Stimulated activated naive CD4-positive, alpha-beta T cell (primary cell): ENCODE measurements at regions not wholly inside any gene's neighbourhood (a gene's known extent, or its start where the extent isn't known, plus 50 kb on each side); places are given as distances from the start of the nearest gene placed in this dataset.
"Not testable (repeated sequence)": the region's sequence is repeated elsewhere in the genome, so short reads cannot be mapped to it uniquely, and the experiment has no call there.

Experiments
- DNase-seq, 6 experiments: peaks; one replicate each; lab custom pipeline; 2025; lab: John Stamatoyannopoulos, UW

DNA sequence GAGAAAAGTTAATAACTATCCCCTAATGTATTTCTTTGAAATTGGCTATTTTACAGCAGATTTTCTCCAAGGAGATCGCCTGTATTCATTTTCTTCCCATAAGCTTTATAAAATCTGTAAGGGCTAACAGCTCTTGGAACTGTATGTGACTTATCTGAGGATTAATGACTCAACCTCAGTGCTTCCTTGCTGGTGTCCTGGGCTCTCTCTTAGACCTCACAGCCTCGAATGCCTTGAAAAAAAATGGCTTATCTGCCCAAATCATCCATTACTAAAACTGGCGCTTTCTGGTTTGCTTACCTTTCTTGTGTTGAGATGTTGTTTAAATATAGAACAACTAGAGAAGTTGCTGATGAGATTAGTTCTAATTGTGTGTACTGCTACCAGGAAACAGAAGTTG is 713.6 kb downstream of the SLC4A3 start:
- no peak for DNase-seq

- no peak for DNase-seq
Observed at GRCh38 chr2:220346919-220347318, 719.5 kb downstream of the SLC4A3 start.

DNA sequence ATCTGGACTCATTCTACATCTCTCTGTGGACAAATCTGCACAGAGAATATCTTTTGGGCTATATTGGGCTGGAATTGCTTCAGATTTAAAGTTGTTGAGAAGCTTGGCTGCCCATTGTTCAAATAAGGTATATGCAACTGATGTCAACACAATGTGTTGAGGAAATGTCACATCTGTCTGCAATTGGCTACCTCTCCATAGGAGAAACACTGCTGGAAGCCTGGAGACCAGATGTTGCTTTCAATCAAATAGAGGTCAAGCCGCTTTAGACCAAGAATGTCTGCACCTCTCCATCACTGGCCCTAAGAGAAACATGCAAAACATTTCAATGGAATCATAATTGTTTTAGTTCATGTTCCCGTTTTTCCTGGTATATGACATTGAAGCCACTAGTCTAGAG is 720.2 kb downstream of the SLC4A3 start:
- no peak for DNase-seq

- DNase-seq = no peak
Observed at GRCh38 chr2:220348206-220348605, 720.8 kb downstream of the SLC4A3 start.

DNA sequence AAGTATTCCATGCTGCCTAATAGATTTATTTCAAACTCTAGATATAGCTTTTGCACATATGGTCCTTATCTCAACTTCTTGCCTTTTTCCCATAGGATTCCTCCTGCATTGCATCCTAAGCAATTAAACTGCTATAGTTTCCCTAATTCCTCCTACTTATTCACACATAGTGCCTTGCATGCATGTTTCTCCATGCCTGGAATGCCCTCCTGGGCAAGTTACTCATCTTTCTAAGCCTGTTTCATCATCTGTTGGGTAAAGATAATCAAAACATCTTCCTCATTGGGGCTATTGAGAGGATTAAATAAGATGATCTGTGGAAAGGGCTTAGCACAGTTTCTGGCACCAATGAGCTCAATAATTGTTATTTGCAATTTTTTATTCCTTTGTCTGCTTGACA is 726.5 kb downstream of the SLC4A3 start:
- DNase-seq = no peak

GRCh38 chr2:220356076-220356475 is 728.6 kb downstream of the SLC4A3 start:
- DNase-seq = no peak

- DNase-seq = no peak
Observed at GRCh38 chr2:220365023-220365422, 737.6 kb downstream of the SLC4A3 start.

DNA sequence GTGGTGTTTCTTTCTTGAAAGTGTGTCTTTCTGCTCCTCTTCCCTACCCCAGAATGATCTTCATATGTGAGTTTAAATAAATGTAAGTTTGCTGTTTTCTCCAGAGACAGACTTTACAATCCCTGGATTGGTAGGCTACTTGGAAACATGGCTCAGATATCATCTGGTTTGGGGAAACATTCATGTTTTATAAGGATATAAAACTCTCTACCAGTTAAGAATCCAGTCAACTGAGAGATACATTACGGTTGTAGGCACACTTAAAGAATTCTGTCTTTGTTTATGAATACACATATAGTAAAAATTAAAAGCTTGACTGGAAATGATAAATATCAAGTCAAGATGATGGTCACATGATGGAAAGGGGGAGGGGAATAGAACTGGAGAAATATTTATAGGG is 739.3 kb downstream of the SLC4A3 start:
- no peak for DNase-seq

DNA sequence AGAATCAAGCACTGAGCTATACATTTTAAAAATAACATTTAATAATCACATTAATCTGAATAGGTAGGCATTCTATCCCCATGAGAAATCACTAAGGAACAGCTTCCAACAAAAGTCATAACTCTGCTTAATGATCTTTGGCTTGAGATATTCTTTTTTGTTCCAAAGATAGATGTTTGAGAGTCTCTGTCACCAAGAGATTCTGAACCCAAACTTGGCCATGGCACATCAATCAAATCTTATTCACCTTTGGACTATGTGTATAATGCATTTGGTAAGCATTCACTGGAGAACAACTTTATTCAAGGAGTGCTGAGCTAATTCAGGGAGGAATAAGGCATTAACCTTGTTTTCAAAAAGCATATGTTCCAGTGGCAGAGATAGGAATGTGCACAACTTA is 743.3 kb downstream of the SLC4A3 start:
- no peak for DNase-seq

DNA sequence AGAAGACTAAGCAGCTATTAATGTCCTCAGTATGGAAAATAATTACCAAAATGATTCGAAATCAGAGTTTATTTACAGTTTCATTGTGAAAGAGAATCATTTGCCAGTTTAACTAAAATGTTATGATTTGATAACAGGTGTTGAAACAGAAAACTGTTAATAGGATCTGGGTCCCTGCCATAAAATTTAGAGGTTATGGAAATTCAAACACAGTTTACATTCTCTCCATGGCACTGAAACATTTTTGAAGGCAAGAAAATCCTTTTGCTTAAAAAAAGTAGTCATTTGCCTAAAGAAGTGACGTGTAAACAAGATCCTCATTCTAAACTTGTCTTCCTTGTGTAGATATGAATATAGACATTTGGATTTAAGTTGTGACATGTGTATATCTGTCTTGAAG is 743.8 kb downstream of the SLC4A3 start:
- DNase-seq = no peak

- no peak for DNase-seq
Observed at GRCh38 chr2:220373878-220374277, 746.4 kb downstream of the SLC4A3 start.

- DNase-seq = no peak
Observed at GRCh38 chr2:220374282-220374681, 746.9 kb downstream of the SLC4A3 start.

- no peak for DNase-seq
Observed at GRCh38 chr2:220377482-220378155, 750.2 kb downstream of the SLC4A3 start.

GRCh38 chr2:220387758-220388157 is 760.3 kb downstream of the SLC4A3 start:
- DNase-seq = not testable (repeated sequence)

DNA sequence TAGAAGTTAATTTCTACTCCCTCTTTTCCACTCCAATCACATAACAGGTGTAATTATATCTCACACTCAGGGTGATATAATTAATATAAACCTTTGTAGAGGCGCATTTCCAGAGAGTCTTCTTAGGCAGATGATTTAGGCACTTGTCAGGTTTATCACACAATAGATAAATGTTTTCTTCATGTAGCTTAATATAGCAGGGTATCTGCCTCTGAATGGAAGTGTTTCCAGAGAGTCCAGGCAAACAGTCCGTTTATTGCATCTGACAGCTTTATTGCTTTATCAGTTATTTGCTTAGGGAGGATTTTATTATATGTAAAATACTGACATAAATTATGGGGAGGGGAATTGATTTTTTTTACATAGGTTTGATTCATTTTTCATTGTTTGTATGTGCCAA is 766.3 kb downstream of the SLC4A3 start:
- no peak for DNase-seq

DNA sequence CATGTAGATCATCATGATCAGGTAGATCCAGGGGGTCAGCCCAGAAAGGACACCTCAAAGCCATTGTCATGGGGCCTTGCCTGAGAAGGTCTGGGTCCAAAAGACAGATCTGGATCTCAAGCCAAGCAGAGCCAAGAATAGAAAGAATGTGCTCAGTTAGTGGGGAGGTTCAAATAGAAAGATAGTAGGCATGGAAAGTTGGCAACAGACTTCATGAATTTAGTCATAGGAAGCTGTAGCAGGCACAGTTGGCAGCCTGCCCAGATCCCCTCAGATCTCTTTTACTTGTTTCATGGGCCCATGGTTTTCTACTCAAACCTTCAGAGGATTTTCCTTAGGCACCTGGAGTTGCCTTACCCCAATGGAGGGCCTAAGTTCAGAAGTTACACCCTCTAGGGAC is 767.0 kb downstream of the SLC4A3 start:
- DNase-seq = no peak

- DNase-seq = no peak
Observed at GRCh38 chr2:220396287-220396686, 768.9 kb downstream of the SLC4A3 start.

GRCh38 chr2:220410296-220410695 is 782.9 kb downstream of the SLC4A3 start:
- DNase-seq = no peak

DNA sequence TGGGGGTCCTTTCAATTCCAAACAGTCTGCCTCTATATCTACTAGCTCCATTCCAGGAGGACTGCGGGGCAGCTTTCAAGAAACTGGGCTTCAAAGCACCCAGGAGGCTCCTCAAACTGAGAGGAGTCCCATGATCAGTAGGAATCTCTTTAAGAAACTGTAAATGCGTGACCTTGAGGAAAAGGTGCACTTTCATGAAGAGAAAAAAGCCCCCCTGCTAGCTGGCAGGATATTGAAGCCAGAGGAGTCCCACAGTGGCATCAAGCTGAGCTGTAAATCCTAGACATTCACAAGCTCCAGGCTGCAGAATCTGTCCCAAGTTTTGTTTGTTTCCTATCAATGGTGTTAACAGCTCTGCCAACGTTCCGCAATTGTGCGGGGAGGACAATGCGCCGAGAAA is 790.1 kb downstream of the SLC4A3 start:
- no peak for DNase-seq

- no peak for DNase-seq
Observed at GRCh38 chr2:220419647-220420046, 792.2 kb downstream of the SLC4A3 start.

- no peak for DNase-seq
Observed at GRCh38 chr2:220420820-220421219, 793.4 kb downstream of the SLC4A3 start.

- DNase-seq = no peak
Observed at GRCh38 chr2:220422676-220423075, 795.2 kb downstream of the SLC4A3 start.

GRCh38 chr2:220424561-220424960 is 797.1 kb downstream of the SLC4A3 start:
- no peak for DNase-seq

- DNase-seq = no peak
Observed at GRCh38 chr2:220432645-220433044, 805.2 kb downstream of the SLC4A3 start.

DNA sequence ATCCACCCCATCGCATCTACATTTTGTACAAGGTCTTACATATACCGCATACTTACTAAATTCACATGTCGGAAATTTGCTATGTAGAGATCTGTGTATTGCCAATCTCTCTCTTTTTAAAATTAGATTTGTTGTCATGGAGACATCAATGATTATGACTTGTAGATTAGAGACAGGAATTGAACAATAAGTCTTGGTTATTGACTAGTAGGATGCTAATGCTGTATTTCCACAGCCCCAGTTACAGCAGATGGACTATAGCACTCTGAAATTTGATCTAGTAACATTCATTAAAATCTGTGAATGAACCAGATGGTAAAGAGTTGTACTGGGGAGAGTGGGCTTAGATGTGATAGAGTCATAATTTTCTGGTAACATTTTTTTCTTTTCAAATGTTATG is 805.7 kb downstream of the SLC4A3 start:
- DNase-seq = no peak
